Keratinocyte (primary cell): ENCODE measurements at regions not wholly inside any gene's neighbourhood (a gene's known extent, or its start where the extent isn't known, plus 50 kb on each side); places are given as distances from the start of the nearest gene placed in this dataset.

Source experiments
- DNase-seq: peaks from one replicate; pipeline ENCODE4 v3.0.0-alpha.2; 2011; ENCODE audit warnings: low read depth, missing footprints, low spot score
- FAIRE-seq: peaks from 2 replicates; lab custom pipeline; 2011; peaks lifted over from hg19 to GRCh38; lab: Jason Lieb, UNC
- H2AFZ ChIP-seq: 2 replicates; pipeline ENCODE4 v1.6.0; 2012; ENCODE audit warnings: low read length, control low read depth, inconsistent platforms; ENCODE audit not compliant: control insufficient read depth
- H3K27ac ChIP-seq: 2 replicates; pipeline ENCODE4 v1.5.1; 2011; ENCODE audit warnings: low read length; ENCODE audit not compliant: control insufficient read depth, insufficient read depth
- H3K27me3 ChIP-seq: 3 replicates; pipeline ENCODE4 v1.6.0; 2011; ENCODE audit warnings: low read length; ENCODE audit not compliant: control insufficient read depth, insufficient read depth; ENCODE audit errors: extremely low read depth
- H3K36me3 ChIP-seq, 2 experiments: 2 replicates in 1 of 2; 3 replicates in 1 of 2; pipeline ENCODE4 v1.5.1; 2011; ENCODE audit warnings: low read length in 2 of 2, mild to moderate bottlenecking in 1 of 2; ENCODE audit not compliant: control insufficient read depth in 2 of 2, insufficient read depth in 2 of 2; ENCODE audit errors: extremely low read depth in 1 of 2
- H3K4me1 ChIP-seq: 3 replicates; pipeline ENCODE4 v1.5.1; 2011; ENCODE audit warnings: low read length; ENCODE audit not compliant: control insufficient read depth, insufficient read depth; ENCODE audit errors: extremely low read depth
- H3K4me2 ChIP-seq: 3 replicates; pipeline ENCODE4 v1.6.0; 2011; ENCODE audit warnings: low read depth, low read length; ENCODE audit not compliant: control insufficient read depth, insufficient read depth; ENCODE audit errors: extremely low read depth
- H3K4me3 ChIP-seq, 3 experiments: fragments of 200-600 bp in 1 of 3; sonication (generic) in 1 of 3; 2 replicates in 2 of 3; 3 replicates in 1 of 3; pipeline ENCODE4 v1.5.1; 2011 to 2016; ENCODE audit warnings: low read length in 3 of 3, mild to moderate bottlenecking in 3 of 3, control low read depth in 2 of 3, inconsistent platforms in 1 of 3, low read depth in 1 of 3, mixed read lengths in 1 of 3, mixed run types in 1 of 3, moderate library complexity in 1 of 3; ENCODE audit not compliant: control insufficient read depth in 2 of 3, insufficient read depth in 2 of 3; ENCODE audit errors: extremely low read depth in 1 of 3
- H3K79me2 ChIP-seq: 2 replicates; pipeline ENCODE4 v1.6.0; 2012; ENCODE audit warnings: low read length; ENCODE audit not compliant: control insufficient read depth, insufficient read depth
- H3K9ac ChIP-seq: 3 replicates; pipeline ENCODE4 v1.6.0; 2011; ENCODE audit warnings: low read length; ENCODE audit not compliant: control insufficient read depth, insufficient read depth; ENCODE audit errors: extremely low read depth
- H3K9me1 ChIP-seq: 3 replicates; pipeline ENCODE4 v1.6.0; 2011; ENCODE audit warnings: low read length; ENCODE audit not compliant: control insufficient read depth, insufficient read depth; ENCODE audit errors: extremely low read depth
- H3K9me3 ChIP-seq: 2 replicates; pipeline ENCODE4 v1.5.1; 2012; ENCODE audit warnings: low read depth, low read length; ENCODE audit not compliant: control insufficient read depth
- H4K20me1 ChIP-seq: 3 replicates; pipeline ENCODE4 v1.6.0; 2011; ENCODE audit warnings: low read length; ENCODE audit not compliant: control insufficient read depth, insufficient read depth; ENCODE audit errors: extremely low read depth
- EZH2 ChIP-seq: IDR thresholded peaks from one replicate; pipeline ENCODE4 v1.6.1; 2012; ENCODE audit warnings: inconsistent platforms, mild to moderate bottlenecking, low read length, moderate library complexity
- dilution Hi-C: fragments of 300-500 bp; cut with MboI; formaldehyde crosslinking; loops from one replicate; pipeline ENCODE4 v1.7.0; 2020; ENCODE audit warnings: low sequenced_read_pairs; ENCODE audit not compliant: extremely low pct_ligation_motif_present
- TF ChIP-seq, protein P1 (sequence below), 3 experiments: IDR thresholded peaks in 1 of 3; conservative IDR thresholded peaks in 1 of 3; optimal IDR thresholded peaks in 1 of 3; 2 replicates in 2 of 3; 3 replicates in 1 of 3; pipeline versions ENCODE3 to v1.5.1; 2011; ENCODE audit warnings: low read length in 3 of 3, mild to moderate bottlenecking in 3 of 3, moderate library complexity in 2 of 3, control low read depth in 1 of 3, inconsistent platforms in 1 of 3; ENCODE audit not compliant: insufficient read depth in 2 of 3; ENCODE audit errors: extremely low read depth in 1 of 3

DNA sequence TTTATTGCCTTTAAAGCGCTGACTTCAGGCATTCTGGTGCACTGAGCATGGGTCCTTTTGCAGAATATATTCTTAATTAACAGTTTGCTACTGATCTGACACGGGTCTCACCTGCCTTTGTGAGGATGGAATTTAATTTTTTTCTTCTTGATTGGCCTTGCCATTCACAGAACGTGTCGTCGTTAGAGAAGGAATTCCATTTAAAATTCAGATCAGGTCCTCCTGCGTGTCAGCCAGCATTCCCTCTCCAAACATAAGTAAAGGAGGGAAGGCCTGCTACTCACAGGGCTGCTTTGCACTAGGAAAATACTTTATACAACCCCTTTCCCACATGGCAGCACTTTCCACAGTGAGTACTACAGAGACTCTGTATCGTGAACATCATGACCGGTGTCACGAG is 492.7 kb downstream of the NTRK3 start:
- no peak overlapping the region for H3K9ac ChIP-seq
- no peaks in the 10 kb centered on the region for H4K20me1 ChIP-seq
- DNase-seq (no peak), FAIRE-seq (no peak)
- no peaks in the 10 kb centered on the region for H3K79me2 ChIP-seq
- TF ChIP-seq, protein P1, sequence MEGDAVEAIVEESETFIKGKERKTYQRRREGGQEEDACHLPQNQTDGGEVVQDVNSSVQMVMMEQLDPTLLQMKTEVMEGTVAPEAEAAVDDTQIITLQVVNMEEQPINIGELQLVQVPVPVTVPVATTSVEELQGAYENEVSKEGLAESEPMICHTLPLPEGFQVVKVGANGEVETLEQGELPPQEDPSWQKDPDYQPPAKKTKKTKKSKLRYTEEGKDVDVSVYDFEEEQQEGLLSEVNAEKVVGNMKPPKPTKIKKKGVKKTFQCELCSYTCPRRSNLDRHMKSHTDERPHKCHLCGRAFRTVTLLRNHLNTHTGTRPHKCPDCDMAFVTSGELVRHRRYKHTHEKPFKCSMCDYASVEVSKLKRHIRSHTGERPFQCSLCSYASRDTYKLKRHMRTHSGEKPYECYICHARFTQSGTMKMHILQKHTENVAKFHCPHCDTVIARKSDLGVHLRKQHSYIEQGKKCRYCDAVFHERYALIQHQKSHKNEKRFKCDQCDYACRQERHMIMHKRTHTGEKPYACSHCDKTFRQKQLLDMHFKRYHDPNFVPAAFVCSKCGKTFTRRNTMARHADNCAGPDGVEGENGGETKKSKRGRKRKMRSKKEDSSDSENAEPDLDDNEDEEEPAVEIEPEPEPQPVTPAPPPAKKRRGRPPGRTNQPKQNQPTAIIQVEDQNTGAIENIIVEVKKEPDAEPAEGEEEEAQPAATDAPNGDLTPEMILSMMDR (optimal IDR thresholded peaks at IDR 0.05 in 1 of 3, IDR thresholded peaks at IDR 0.05 in 1 of 3, conservative IDR thresholded peaks at IDR 0.05 in 1 of 3; ENCODE audit: extremely low read depth in 1 of 3, insufficient read depth in 2 of 3, low read length in 3 of 3): no peak
- no peak for TF ChIP-seq EZH2
- H3K4me3 ChIP-seq: no peak overlapping the region
- no peaks in the 10 kb centered on the region for H3K9me1 ChIP-seq
- no peaks in the 10 kb centered on the region for H3K36me3 ChIP-seq
- no peak overlapping the region for H3K4me2 ChIP-seq
- H3K27me3 ChIP-seq: no peaks in the 10 kb centered on the region
- no peak overlapping the region for H2AFZ ChIP-seq
- H3K27ac ChIP-seq: no peak overlapping the region
- H3K9me3 ChIP-seq: no peaks in the 10 kb centered on the region
- dilution Hi-C loops: no loop called here
- H3K4me1 ChIP-seq: no peaks in the 10 kb centered on the region

DNA sequence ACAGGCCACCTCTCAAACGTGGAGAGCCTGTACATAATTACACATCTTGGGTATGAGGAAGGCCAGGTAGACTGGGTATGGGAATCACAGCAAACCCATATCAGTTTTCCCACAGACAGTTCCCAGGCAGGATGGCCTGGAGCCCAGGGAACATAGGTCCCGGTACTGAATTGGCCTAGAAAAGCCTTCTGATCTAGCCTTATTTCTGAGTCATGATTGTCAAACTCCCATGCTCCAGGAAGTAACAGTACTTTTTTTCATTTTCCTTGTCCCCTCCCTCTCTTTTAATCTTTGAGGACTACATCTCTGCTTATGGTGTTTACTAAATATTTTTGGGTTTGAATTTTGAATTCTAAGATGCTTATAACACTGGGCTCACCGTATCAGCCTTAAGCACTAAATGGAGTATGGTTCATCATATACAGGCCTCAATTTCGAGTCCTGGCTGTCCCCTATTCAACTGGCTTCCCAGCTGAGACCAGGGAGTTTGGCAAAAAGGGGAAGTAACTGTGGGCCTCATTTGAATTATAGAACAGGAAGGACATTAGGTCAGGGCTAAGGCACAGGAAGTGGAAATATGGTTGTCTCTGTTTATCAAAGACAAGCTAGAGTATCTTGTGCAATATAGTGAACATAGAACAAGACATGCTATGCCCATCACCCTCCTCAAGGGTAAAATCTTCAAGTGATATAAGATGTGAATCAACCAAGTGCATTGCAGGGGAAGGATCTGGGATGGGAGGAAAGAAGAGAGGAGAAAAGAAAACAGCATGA is 494.6 kb downstream of the NTRK3 start:
- Histone ChIP-seq H2AFZ (no peak overlapping the region), H3K4me2 (no peak overlapping the region), H3K9me3 (no peaks in the 10 kb centered on the region), H3K36me3 (no peaks in the 10 kb centered on the region), H3K79me2 (no peaks in the 10 kb centered on the region), H3K27ac (no peak overlapping the region), H3K9me1 (no peaks in the 10 kb centered on the region), H3K9ac (no peak overlapping the region), H3K27me3 (no peaks in the 10 kb centered on the region), H3K4me1 (no peaks in the 10 kb centered on the region), H3K4me3 (no peak overlapping the region), H4K20me1 (no peaks in the 10 kb centered on the region)
- dilution Hi-C loops: no loop called here
- no peak for TF ChIP-seq EZH2
- TF ChIP-seq, protein P1 (optimal IDR thresholded peaks at IDR 0.05 in 1 of 3, IDR thresholded peaks at IDR 0.05 in 1 of 3, conservative IDR thresholded peaks at IDR 0.05 in 1 of 3; ENCODE audit: extremely low read depth in 1 of 3, insufficient read depth in 2 of 3, low read length in 3 of 3): no peak
- FAIRE-seq: no peak
- DNase-seq: no peak
